Endothelial cell of umbilical vein (primary cell): ENCODE measurements at regions not wholly inside any gene's neighbourhood (a gene's known extent, or its start where the extent isn't known, plus 50 kb on each side); places are given as distances from the start of the nearest gene placed in this dataset.

Experiments
- CTCF ChIP-seq, 2 donors: IDR thresholded peaks; 1 replicate in 1 of 2; 2 replicates in 1 of 2; pipeline ENCODE4 v1.5.1; 2011; ENCODE audit warnings: low read length in 2 of 2, mild to moderate bottlenecking in 2 of 2, moderate library complexity in 2 of 2, control low read depth in 1 of 2, inconsistent platforms in 1 of 2, low read depth in 1 of 2; ENCODE audit not compliant: insufficient read depth in 1 of 2; ENCODE audit errors: extremely low read depth in 1 of 2
- EZH2 ChIP-seq: IDR thresholded peaks from 2 replicates; pipeline ENCODE4 v1.6.1; 2012; ENCODE audit warnings: borderline replicate concordance, low read depth, mild to moderate bottlenecking, moderate library complexity, low read length, inconsistent platforms; ENCODE audit not compliant: severe bottlenecking
- FOS ChIP-seq: IDR thresholded peaks from 2 replicates; pipeline ENCODE4 v1.6.1; 2011; ENCODE audit warnings: mild to moderate bottlenecking, low read length, moderate library complexity, borderline replicate concordance; ENCODE audit not compliant: insufficient read depth
- GATA2 ChIP-seq: IDR thresholded peaks from 2 replicates; pipeline ENCODE4 v1.7.0; 2011; ENCODE audit warnings: low read depth, mild to moderate bottlenecking, moderate library complexity, mixed read lengths, low read length; ENCODE audit not compliant: insufficient read length, insufficient read depth
- JUN ChIP-seq: IDR thresholded peaks from 2 replicates; pipeline ENCODE4 v1.6.1; 2011; ENCODE audit warnings: borderline replicate concordance, low read depth; ENCODE audit not compliant: insufficient read length, insufficient read depth
- MAX ChIP-seq: IDR thresholded peaks from 2 replicates; pipeline ENCODE4 v1.6.1; 2011; ENCODE audit not compliant: insufficient read depth, insufficient read length
- MYC ChIP-seq: IDR thresholded peaks from one replicate; pipeline ENCODE4 v1.6.1; 2011; ENCODE audit warnings: mild to moderate bottlenecking, low read depth, low read length
- POLR2A ChIP-seq: IDR thresholded peaks from 2 replicates; pipeline ENCODE4 v1.6.1; 2012; ENCODE audit warnings: low read depth, mild to moderate bottlenecking, control low read depth, low read length
- POLR2AphosphoS5 ChIP-seq: IDR thresholded peaks from 2 replicates; pipeline ENCODE4 v1.6.1; 2012; ENCODE audit warnings: low read depth, mild to moderate bottlenecking, control low read depth, low read length, moderate library complexity; ENCODE audit not compliant: insufficient read depth

DNA sequence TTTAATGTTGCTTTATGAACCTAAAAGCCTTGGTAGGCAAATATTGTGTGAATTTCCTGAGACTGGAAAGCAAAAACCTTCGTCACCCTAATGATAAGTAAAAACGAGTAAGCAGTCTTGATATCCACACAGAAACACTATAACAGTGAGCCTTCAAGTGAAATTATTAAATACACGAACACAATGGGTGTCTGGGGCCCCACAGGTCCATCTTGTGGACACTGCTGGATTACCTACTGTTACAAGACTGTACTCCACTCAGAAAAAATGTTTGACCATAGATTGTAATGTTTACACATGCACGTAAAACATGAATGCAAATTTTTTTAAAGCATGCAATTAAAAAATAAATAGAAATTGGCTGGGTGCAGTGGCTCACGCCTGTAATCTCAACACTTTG lies 466.9 kb downstream of the CD83 start:
- no peak for TF ChIP-seq POLR2AphosphoS5
- TF ChIP-seq CTCF (IDR thresholded peaks at IDR 0.05; ENCODE audit: extremely low read depth in 1 of 2, insufficient read depth in 1 of 2, low read depth in 1 of 2, low read length in 2 of 2) = no peak
- no peak for TF ChIP-seq EZH2
- no peak for TF ChIP-seq POLR2A
- TF ChIP-seq MYC = no peak
- TF ChIP-seq MAX = no peak
- no peak for TF ChIP-seq FOS
- TF ChIP-seq GATA2 = no peak
- TF ChIP-seq JUN = no peak
